Smooth muscle cell (in vitro differentiated cells): ENCODE measurements at regions not wholly inside any gene's neighbourhood (a gene's known extent, or its start where the extent isn't known, plus 50 kb on each side); places are given as distances from the start of the nearest gene placed in this dataset.

Source experiments
- DNase-seq: peaks from one replicate; lab custom pipeline; 2025; ENCODE audit not compliant: unreplicated experiment; lab: John Stamatoyannopoulos, UW
- H2AFZ ChIP-seq: fragments of 200-600 bp; sonication (generic); 2 replicates; pipeline ENCODE4 v1.6.0; 2016; ENCODE audit warnings: antibody characterized with exemption, low read depth, mild to moderate bottlenecking
- H3F3A ChIP-seq: fragments of 200-600 bp; sonication (generic); 2 replicates; pipeline ENCODE4 v1.6.0; 2017; ENCODE audit warnings: antibody characterized with exemption, low read depth
- H3K27ac ChIP-seq: fragments of 200-600 bp; sonication (generic); 2 replicates; pipeline ENCODE4 v1.5.1; 2016; ENCODE audit warnings: low read depth, mild to moderate bottlenecking
- H3K27me3 ChIP-seq: fragments of 200-600 bp; sonication (generic); 2 replicates; pipeline ENCODE4 v1.6.1; 2016; ENCODE audit warnings: low read depth, mild to moderate bottlenecking
- H3K36me3 ChIP-seq: fragments of 200-600 bp; sonication (generic); 2 replicates; pipeline ENCODE4 v1.5.1; 2016; ENCODE audit warnings: low read depth
- H3K4me1 ChIP-seq: fragments of 200-600 bp; sonication (generic); 2 replicates; pipeline ENCODE4 v1.5.1; 2016; ENCODE audit warnings: low read depth
- H3K4me2 ChIP-seq: fragments of 200-600 bp; sonication (generic); 2 replicates; pipeline ENCODE4 v1.6.0; 2016; ENCODE audit warnings: mild to moderate bottlenecking
- H3K4me3 ChIP-seq: fragments of 200-600 bp; sonication (generic); 2 replicates; pipeline ENCODE4 v1.5.1; 2016; ENCODE audit warnings: mild to moderate bottlenecking
- H3K79me2 ChIP-seq: fragments of 200-600 bp; sonication (generic); 2 replicates; pipeline ENCODE4 v1.6.0; 2016; ENCODE audit warnings: low read depth, mild to moderate bottlenecking
- H3K9ac ChIP-seq: fragments of 200-600 bp; sonication (generic); 2 replicates; pipeline ENCODE4 v1.6.0; 2016; ENCODE audit warnings: low read depth
- H3K9me3 ChIP-seq: fragments of 200-600 bp; sonication (generic); replicated peaks from 2 replicates; pipeline ENCODE4 v1.5.1; 2016; ENCODE audit warnings: low read depth
- H4K20me1 ChIP-seq: fragments of 200-600 bp; sonication (generic); 2 replicates; pipeline ENCODE4 v1.6.0; 2016; ENCODE audit warnings: low read depth
- WGBS: methylation state at CpG from one replicate; pipeline ENCODE4 v1.1.7; 2016; ENCODE audit warnings: low lambda C conversion rate; 5-methylcytosine and 5-hydroxymethylcytosine counted together
- TF ChIP-seq, protein P1 (sequence below): fragments of 200-600 bp; sonication (generic); IDR thresholded peaks from 2 replicates; pipeline ENCODE4 v1.5.1; 2017; ENCODE audit warnings: borderline replicate concordance, mild to moderate bottlenecking, antibody characterized with exemption; ENCODE audit not compliant: insufficient read depth, poor library complexity, severe bottlenecking

DNA sequence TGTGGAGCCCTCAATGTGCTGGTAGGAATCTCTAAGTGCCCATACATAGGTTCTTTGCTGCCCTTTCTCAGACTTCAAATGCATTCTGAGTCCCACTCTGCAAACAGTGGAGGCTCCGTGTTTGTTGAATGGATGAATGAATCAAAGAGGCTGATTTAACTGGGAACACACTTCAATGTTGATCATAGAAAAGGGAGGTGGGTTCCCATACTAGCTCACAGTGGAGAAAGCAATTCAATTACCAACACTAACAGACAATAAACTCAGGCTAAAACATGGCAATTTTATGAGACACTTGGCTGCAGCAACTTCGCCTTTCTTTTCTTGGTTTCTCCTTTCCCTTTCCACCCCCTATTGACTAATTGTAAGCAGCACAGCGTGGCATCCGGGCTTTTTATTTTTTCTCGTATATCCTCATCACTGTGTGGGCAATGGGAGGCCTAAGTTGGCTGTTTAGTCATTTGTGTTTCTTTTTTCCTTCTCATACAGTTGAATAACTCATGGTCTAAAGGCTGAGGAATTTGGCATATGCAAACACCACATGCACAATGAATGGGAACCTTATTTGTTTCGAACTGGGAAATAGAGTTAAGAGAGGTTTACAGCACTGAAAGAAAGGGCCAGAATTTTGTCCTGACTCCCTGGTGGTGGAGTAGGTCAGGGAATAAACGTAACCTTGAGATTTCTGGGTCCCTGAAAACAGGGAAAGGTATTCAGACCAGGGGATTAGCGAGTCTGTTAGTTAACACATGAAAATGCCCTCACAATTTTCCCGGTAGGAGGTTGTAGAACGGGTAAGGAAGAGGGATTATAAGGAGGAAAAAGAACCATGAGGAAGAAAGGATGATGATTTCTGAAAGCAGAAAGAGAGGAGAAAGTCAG is 858.5 kb downstream of the KCNMA1 start:
- Histone ChIP-seq H3K4me2 (peak overlapping the region; percentile 63), H3K27me3 (no peaks in the 10 kb centered on the region), H3K9me3 (no peaks in the 10 kb centered on the region), H3K27ac (peak overlapping the region; percentile 9), H3K4me3 (no peak overlapping the region), H3K9ac (no peak overlapping the region), H3K79me2 (no peaks in the 10 kb centered on the region), H2AFZ (peak overlapping the region; percentile 66), H3F3A (peaks cover 5% of the 10 kb centered on the region), H4K20me1 (no peaks in the 10 kb centered on the region), H3K36me3 (no peaks in the 10 kb centered on the region), H3K4me1 (peaks cover 20% of the 10 kb centered on the region)
- WGBS = 18% methylated on average over 10 of the region's 10 CpGs
- TF ChIP-seq, protein P1, sequence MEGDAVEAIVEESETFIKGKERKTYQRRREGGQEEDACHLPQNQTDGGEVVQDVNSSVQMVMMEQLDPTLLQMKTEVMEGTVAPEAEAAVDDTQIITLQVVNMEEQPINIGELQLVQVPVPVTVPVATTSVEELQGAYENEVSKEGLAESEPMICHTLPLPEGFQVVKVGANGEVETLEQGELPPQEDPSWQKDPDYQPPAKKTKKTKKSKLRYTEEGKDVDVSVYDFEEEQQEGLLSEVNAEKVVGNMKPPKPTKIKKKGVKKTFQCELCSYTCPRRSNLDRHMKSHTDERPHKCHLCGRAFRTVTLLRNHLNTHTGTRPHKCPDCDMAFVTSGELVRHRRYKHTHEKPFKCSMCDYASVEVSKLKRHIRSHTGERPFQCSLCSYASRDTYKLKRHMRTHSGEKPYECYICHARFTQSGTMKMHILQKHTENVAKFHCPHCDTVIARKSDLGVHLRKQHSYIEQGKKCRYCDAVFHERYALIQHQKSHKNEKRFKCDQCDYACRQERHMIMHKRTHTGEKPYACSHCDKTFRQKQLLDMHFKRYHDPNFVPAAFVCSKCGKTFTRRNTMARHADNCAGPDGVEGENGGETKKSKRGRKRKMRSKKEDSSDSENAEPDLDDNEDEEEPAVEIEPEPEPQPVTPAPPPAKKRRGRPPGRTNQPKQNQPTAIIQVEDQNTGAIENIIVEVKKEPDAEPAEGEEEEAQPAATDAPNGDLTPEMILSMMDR = no peak
- DNase-seq = no peak

DNA sequence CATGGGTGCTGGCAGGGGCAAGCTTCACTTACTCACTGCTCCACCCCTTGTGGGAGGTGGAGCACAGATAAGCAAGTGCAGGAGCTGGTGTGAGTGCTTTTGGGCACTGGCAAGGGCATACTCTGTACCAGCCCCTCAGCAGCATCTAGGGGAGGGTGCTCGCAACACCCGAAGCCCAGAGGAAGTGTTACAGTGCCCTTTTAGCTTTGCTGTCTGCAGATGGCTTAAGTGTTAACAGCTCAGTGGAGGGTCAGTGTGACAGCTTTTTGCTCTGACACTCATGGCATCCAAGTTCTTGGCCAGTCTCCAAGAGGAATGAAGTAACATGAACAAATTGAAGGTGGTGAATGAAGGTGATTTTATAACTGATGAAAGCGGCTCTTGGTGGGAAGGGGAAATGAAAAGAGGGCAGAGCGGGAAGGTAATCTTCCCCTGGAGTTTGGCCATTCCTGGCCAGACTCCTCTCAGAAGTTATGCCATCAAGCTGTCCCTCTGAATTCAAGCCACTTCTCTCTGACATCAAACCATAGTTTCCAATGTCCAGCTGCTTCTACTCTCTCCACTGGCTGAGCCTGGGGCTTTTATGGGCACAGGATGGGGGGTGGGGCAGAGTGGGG is 862.5 kb downstream of the KCNMA1 start:
- TF ChIP-seq, protein P1 = no peak
- H3K4me1 ChIP-seq = peaks cover 18% of the 10 kb centered on the region
- 97% methylated on average over 4 of the region's 4 CpGs for WGBS

GRCh38 chr10:76769582-76769981 is 868.0 kb downstream of the KCNMA1 start:
- Histone ChIP-seq H3K36me3 (no peaks in the 10 kb centered on the region), H3K4me3 (no peak overlapping the region), H3K4me2 (no peak overlapping the region), H3K27ac (no peak overlapping the region), H4K20me1 (no peaks in the 10 kb centered on the region), H3K27me3 (no peaks in the 10 kb centered on the region), H3K4me1 (no peaks in the 10 kb centered on the region), H2AFZ (no peak overlapping the region), H3F3A (no peaks in the 10 kb centered on the region), H3K9ac (no peak overlapping the region), H3K9me3 (no peaks in the 10 kb centered on the region), H3K79me2 (no peaks in the 10 kb centered on the region)
- no peak for DNase-seq
- TF ChIP-seq, protein P1 = no peak

More for the DNA sequence above, 862.5 kb downstream of the KCNMA1 start:
- Histone ChIP-seq H3K27ac (no peak overlapping the region), H3K4me3 (no peak overlapping the region), H3K79me2 (no peaks in the 10 kb centered on the region), H3F3A (peaks cover 5% of the 10 kb centered on the region), H3K36me3 (no peaks in the 10 kb centered on the region), H3K4me2 (no peak overlapping the region), H4K20me1 (no peaks in the 10 kb centered on the region), H3K27me3 (no peaks in the 10 kb centered on the region), H2AFZ (no peak overlapping the region), H3K9ac (no peak overlapping the region), H3K9me3 (no peaks in the 10 kb centered on the region)
- no peak for DNase-seq
